Psoas muscle (tissue), 7 donors: ENCODE measurements at regions not wholly inside any gene's neighbourhood (a gene's known extent, or its start where the extent isn't known, plus 50 kb on each side); places are given as distances from the start of the nearest gene placed in this dataset.

Experiments used
- ATAC-seq, 4 donors: fragments of 200-7000 bp; cut with Tn5 transposase; one replicate each; pipeline ENCODE4 v1.9.1; 2020; ENCODE audit warnings: moderate library complexity in 3 of 4, mild to moderate bottlenecking in 2 of 4
- DNase-seq, 2 donors: peaks; one replicate each; pipeline ENCODE4 v3.0.0-alpha.2; 2020
- H3K27ac ChIP-seq: fragments of 200-600 bp; one replicate; pipeline ENCODE4 v1.8.0; 2022
- H3K27me3 ChIP-seq, 3 donors: fragments of 200-600 bp in 1 of 3; one replicate each; pipeline versions ENCODE4 v1.6.1 to v1.8.0; 2013 to 2022; ENCODE audit warnings: low read length in 2 of 3, mild to moderate bottlenecking in 2 of 3, moderate library complexity in 1 of 3; ENCODE audit not compliant: insufficient read depth in 3 of 3
- H3K36me3 ChIP-seq, 2 donors: fragments of 200-600 bp in 1 of 2; one replicate each; pipeline versions ENCODE4 v1.6.1 to v1.8.0; 2013 to 2022; ENCODE audit warnings: low read depth in 1 of 2, mild to moderate bottlenecking in 1 of 2, moderate library complexity in 1 of 2; ENCODE audit not compliant: insufficient read depth in 1 of 2
- H3K4me1 ChIP-seq: fragments of 200-600 bp; one replicate; pipeline ENCODE4 v1.8.0; 2022
- H3K4me3 ChIP-seq: fragments of 200-600 bp; one replicate; pipeline ENCODE4 v1.8.0; 2022; ENCODE audit warnings: mild to moderate bottlenecking
- H3K9me3 ChIP-seq: fragments of 200-600 bp; one replicate; pipeline ENCODE4 v1.8.0; 2022
- CTCF ChIP-seq: fragments of 200-600 bp; IDR thresholded peaks from one replicate; pipeline ENCODE4 v1.8.0; 2022; ENCODE audit warnings: antibody characterized with exemption
- WGBS, 3 donors: extraction: QIAGEN DNeasy Blood & Tissue Kit; methylation state at CpG; one replicate each; pipeline versions ENCODE4 v1.1.6 to v1.1.7; 2013; 5-methylcytosine and 5-hydroxymethylcytosine counted together
- intact Hi-C, 2 donors: fragments of 100-400 bp; cut with DNase I; formaldehyde crosslinking; loops; one replicate each; pipeline versions ENCODE4 v1.11.0 to v1.14.2; 2022
- donor health status: healthy with polysubstance abuse.
- donor health status: DM: no; HTN: no; CAD: no; lungs with moderate emphysema.
- donor health status: Bipolar disorder and iron deficiency.
- donor health status: healthy.
- donor health status: DM: yes; HTN: yes; CAD: no.
- donor health status: DM: no; HTN: no; CAD: no.
- donor health status: DM: yes; HTN: yes; CAD: no.

- Histone ChIP-seq H3K27me3 (peaks cover 0 to 9% (median 0%) of the 10 kb centered on the region in 3 donors), H3K27ac (no peak overlapping the region), H3K9me3 (no peaks in the 10 kb centered on the region), H3K4me1 (no peaks in the 10 kb centered on the region), H3K4me3 (no peak overlapping the region), H3K36me3 (no peaks in the 10 kb centered on the region)
- TF ChIP-seq CTCF, result no peak
- intact Hi-C loops, result loop anchor here (2.0 to 10.0 kb wide), 4 partner anchors 137 to 693 kb away; no protein-coding TSS in a partner anchor
- WGBS, 3 donors, result 71 to 88% (median 77%) methylated on average over 2 of the region's 2 CpGs
- ATAC-seq (no peak), DNase-seq (no peak)
Measured at GRCh38 chrX:13507893-13508292, 61.5 kb upstream of the EGFL6 start.

GRCh38 chrX:13506574-13506973, 62.8 kb upstream of the EGFL6 start:
- Histone ChIP-seq H3K36me3 (no peaks in the 10 kb centered on the region), H3K27me3 (peaks cover 0 to 9% (median 0%) of the 10 kb centered on the region in 3 donors), H3K9me3 (no peaks in the 10 kb centered on the region), H3K27ac (no peak overlapping the region), H3K4me3 (no peak overlapping the region), H3K4me1 (no peaks in the 10 kb centered on the region)
- intact Hi-C loops, result loop anchor here (2.0 to 10.0 kb wide), 4 partner anchors 138 to 692 kb away; no protein-coding TSS in a partner anchor
- TF ChIP-seq CTCF, result peak; percentile 76
- 7 to 14% (median 10%) methylated on average over 5 of the region's 5 CpGs for WGBS, 3 donors
- no peak for ATAC-seq
- peak; percentile 33 to 58 for DNase-seq

GRCh38 chrX:13502590-13502989, 66.8 kb upstream of the EGFL6 start:
- H3K27me3 ChIP-seq, result peaks cover 0 to 12% (median 0%) of the 10 kb centered on the region in 3 donors
- H3K4me3 ChIP-seq, result no peak overlapping the region
- WGBS, 3 donors, result 33 to 54% (median 45%) methylated on average over 2 of the region's 2 CpGs
- H3K36me3 ChIP-seq, result no peaks in the 10 kb centered on the region
- no peak for TF ChIP-seq CTCF
- H3K27ac ChIP-seq, result no peak overlapping the region
- H3K9me3 ChIP-seq, result no peaks in the 10 kb centered on the region
- ATAC-seq, result no peak
- H3K4me1 ChIP-seq, result no peaks in the 10 kb centered on the region
- no peak for DNase-seq
- intact Hi-C loops, result loop anchor here in 1 of 2 donors (10.0 kb wide), 2 partner anchors 242 to 688 kb away; no protein-coding TSS in a partner anchor

- H3K27me3 ChIP-seq, result peaks cover 0 to 11% (median 0%) of the 10 kb centered on the region in 3 donors
- no peaks in the 10 kb centered on the region for H3K9me3 ChIP-seq
- H3K4me3 ChIP-seq, result no peak overlapping the region
- no peaks in the 10 kb centered on the region for H3K4me1 ChIP-seq
- no peak for DNase-seq
- no peaks in the 10 kb centered on the region for H3K36me3 ChIP-seq
- intact Hi-C loops, result loop anchor here in 1 of 2 donors (10.0 kb wide), 2 partner anchors 245 to 685 kb away; no protein-coding TSS in a partner anchor
- TF ChIP-seq CTCF, result no peak
- H3K27ac ChIP-seq, result no peak overlapping the region
- 54 to 67% (median 61%) methylated on average over 2 of the region's 2 CpGs for WGBS, 3 donors
- ATAC-seq, result no peak
Measured at GRCh38 chrX:13499736-13500135, 69.7 kb upstream of the EGFL6 start.

GRCh38 chrX:13498238-13498637, 71.2 kb upstream of the EGFL6 start:
- 80 to 95% (median 93%) methylated on average over 2 of the region's 2 CpGs for WGBS, 3 donors
- no peaks in the 10 kb centered on the region for H3K4me1 ChIP-seq
- H3K36me3 ChIP-seq, result no peaks in the 10 kb centered on the region
- H3K27ac ChIP-seq, result no peak overlapping the region
- intact Hi-C loops, result no loop called here
- ATAC-seq (no peak), DNase-seq (no peak)
- H3K27me3 ChIP-seq, result peaks cover 0 to 11% (median 0%) of the 10 kb centered on the region in 3 donors
- H3K9me3 ChIP-seq, result no peaks in the 10 kb centered on the region
- no peak overlapping the region for H3K4me3 ChIP-seq
- no peak for TF ChIP-seq CTCF
